ENCODE measurements at regions not wholly inside any gene's neighbourhood (a gene's known extent, or its start where the extent isn't known, plus 50 kb on each side); places are given as distances from the start of the nearest gene placed in this dataset.
"Not testable (repeated sequence)": the region's sequence is repeated elsewhere in the genome, so short reads cannot be mapped to it uniquely, and the experiment has no call there.

GRCh38 chr14:22232933-22233332, 356.1 kb downstream of the DAD1 start:
- no peak for DNase-seq

- DNase-seq: no peak
Observed at GRCh38 chr14:22232486-22232885, 356.5 kb downstream of the DAD1 start.

- DNase-seq: no peak
Observed at GRCh38 chr14:22231018-22231417, 358.0 kb downstream of the DAD1 start.

GRCh38 chr14:22230517-22230916, 358.5 kb downstream of the DAD1 start:
- DNase-seq: no peak

GRCh38 chr14:22227084-22227483, 361.9 kb downstream of the DAD1 start:
- no peak for DNase-seq

- DNase-seq: no peak
Observed at GRCh38 chr14:22226381-22226780, 362.6 kb downstream of the DAD1 start.

GRCh38 chr14:22225516-22226140, 363.4 kb downstream of the DAD1 start:
- DNase-seq: no peak

- DNase-seq: no peak
Observed at GRCh38 chr14:22221508-22221907, 367.5 kb downstream of the DAD1 start.

GRCh38 chr14:22220427-22220826, 368.6 kb downstream of the DAD1 start:
- no peak for DNase-seq

GRCh38 chr14:22218728-22219127, 370.3 kb downstream of the DAD1 start:
- DNase-seq: no peak

- DNase-seq: no peak
Observed at GRCh38 chr14:22213120-22213519, 375.9 kb downstream of the DAD1 start.

- DNase-seq: no peak
Observed at GRCh38 chr14:22210906-22211305, 378.1 kb downstream of the DAD1 start.

GRCh38 chr14:22210026-22210425, 379.0 kb downstream of the DAD1 start:
- DNase-seq: no peak

GRCh38 chr14:22203036-22203435, 386.0 kb downstream of the DAD1 start:
- no peak for DNase-seq

GRCh38 chr14:22202313-22202712, 386.7 kb downstream of the DAD1 start:
- no peak for DNase-seq

GRCh38 chr14:22200977-22201605, 387.9 kb downstream of the DAD1 start:
- no peak for DNase-seq

GRCh38 chr14:22200131-22200530, 388.9 kb downstream of the DAD1 start:
- not testable (repeated sequence) for DNase-seq

- no peak for DNase-seq
Observed at GRCh38 chr14:22194664-22195063, 394.4 kb downstream of the DAD1 start.

GRCh38 chr14:22190411-22191191, 398.4 kb downstream of the DAD1 start:
- DNase-seq: no peak

GRCh38 chr14:22189881-22190280, 399.1 kb downstream of the DAD1 start:
- DNase-seq: no peak

GRCh38 chr14:22188318-22188717, 400.7 kb downstream of the DAD1 start:
- DNase-seq: no peak

- DNase-seq: no peak
Observed at GRCh38 chr14:22185789-22186188, 403.2 kb downstream of the DAD1 start.

GRCh38 chr14:22185191-22185590, 403.8 kb downstream of the DAD1 start:
- DNase-seq: no peak

- no peak for DNase-seq
Observed at GRCh38 chr14:22184830-22185168, 404.2 kb downstream of the DAD1 start.
